ENCODE measurements at regions not wholly inside any gene's neighbourhood (a gene's known extent, or its start where the extent isn't known, plus 50 kb on each side); places are given as distances from the start of the nearest gene placed in this dataset.

- Histone ChIP-seq H3K27me3 (no peaks in the 10 kb centered on the region), H3K9me3 (no peaks in the 10 kb centered on the region), H3K27ac (no peak overlapping the region), H3K4me1 (no peaks in the 10 kb centered on the region), H3K4me3 (no peak overlapping the region), H3K36me3 (no peaks in the 10 kb centered on the region)
- no peak for TF ChIP-seq CTCF (IDR thresholded peaks at IDR 0.05)
- intact Hi-C loops (cut with DNase I) = no loop called here
- no peak for DNase-seq (ENCODE audit: low spot score in 2 of 2)
Measured at GRCh38 chr2:14272396-14273075, 360.0 kb upstream of the LRATD1 start.

GRCh38 chr2:14273650-14274049, 358.9 kb upstream of the LRATD1 start:
- H3K4me1 ChIP-seq = no peaks in the 10 kb centered on the region
- no peaks in the 10 kb centered on the region for H3K36me3 ChIP-seq
- no peak overlapping the region for H3K27ac ChIP-seq
- no peak for DNase-seq (ENCODE audit: low spot score in 2 of 2)
- no peak for TF ChIP-seq CTCF (IDR thresholded peaks at IDR 0.05)
- H3K4me3 ChIP-seq = no peak overlapping the region
- H3K9me3 ChIP-seq = no peaks in the 10 kb centered on the region
- no peaks in the 10 kb centered on the region for H3K27me3 ChIP-seq
- intact Hi-C loops (cut with DNase I) = no loop called here

- Histone ChIP-seq H3K27me3 (no peaks in the 10 kb centered on the region), H3K27ac (no peak overlapping the region), H3K4me3 (no peak overlapping the region), H3K36me3 (no peaks in the 10 kb centered on the region), H3K4me1 (no peaks in the 10 kb centered on the region), H3K9me3 (no peaks in the 10 kb centered on the region)
- intact Hi-C loops (cut with DNase I) = no loop called here
- TF ChIP-seq CTCF (IDR thresholded peaks at IDR 0.05) = no peak
- DNase-seq (ENCODE audit: low spot score in 2 of 2) = no peak
Measured at GRCh38 chr2:14284244-14284643, 348.3 kb upstream of the LRATD1 start.

GRCh38 chr2:14285812-14286211, 346.7 kb upstream of the LRATD1 start:
- Histone ChIP-seq H3K27ac (no peak overlapping the region), H3K4me3 (no peak overlapping the region), H3K27me3 (no peaks in the 10 kb centered on the region), H3K4me1 (no peaks in the 10 kb centered on the region), H3K9me3 (no peaks in the 10 kb centered on the region), H3K36me3 (no peaks in the 10 kb centered on the region)
- intact Hi-C loops (cut with DNase I) = no loop called here
- TF ChIP-seq CTCF (IDR thresholded peaks at IDR 0.05) = no peak
- DNase-seq (ENCODE audit: low spot score in 2 of 2) = no peak

GRCh38 chr2:14288016-14288415, 344.5 kb upstream of the LRATD1 start:
- Histone ChIP-seq H3K27ac (no peak overlapping the region), H3K4me3 (no peak overlapping the region), H3K4me1 (no peaks in the 10 kb centered on the region), H3K27me3 (no peaks in the 10 kb centered on the region), H3K36me3 (no peaks in the 10 kb centered on the region), H3K9me3 (no peaks in the 10 kb centered on the region)
- TF ChIP-seq CTCF (IDR thresholded peaks at IDR 0.05) = no peak
- intact Hi-C loops (cut with DNase I) = no loop called here
- DNase-seq (ENCODE audit: low spot score in 2 of 2) = no peak

- H3K4me3 ChIP-seq = no peak overlapping the region
- H3K4me1 ChIP-seq = no peaks in the 10 kb centered on the region
- H3K36me3 ChIP-seq = no peaks in the 10 kb centered on the region
- intact Hi-C loops (cut with DNase I) = no loop called here
- H3K27ac ChIP-seq = no peak overlapping the region
- DNase-seq (ENCODE audit: low spot score in 2 of 2) = no peak
- no peaks in the 10 kb centered on the region for H3K27me3 ChIP-seq
- TF ChIP-seq CTCF (IDR thresholded peaks at IDR 0.05) = no peak
- H3K9me3 ChIP-seq = no peaks in the 10 kb centered on the region
Measured at GRCh38 chr2:14292964-14293363, 339.6 kb upstream of the LRATD1 start.
